ENCODE measurements at regions not wholly inside any gene's neighbourhood (a gene's known extent, or its start where the extent isn't known, plus 50 kb on each side); places are given as distances from the start of the nearest gene placed in this dataset.

- TF ChIP-seq KLF9 (tag by site-specific recombination; IDR thresholded peaks at IDR 0.05; ENCODE audit: low read depth) (no peak), CTCF (tag by site-specific recombination; IDR thresholded peaks at IDR 0.05) (no peak), OSR2 (tag by site-specific recombination; IDR thresholded peaks at IDR 0.05) (no peak), ZNF202 (tag by site-specific recombination; IDR thresholded peaks at IDR 0.05; ENCODE audit: borderline replicate concordance) (no peak), ZFP3 (tag by site-specific recombination; IDR thresholded peaks at IDR 0.05; ENCODE audit: low read depth) (no peak), SCRT2 (tag by site-specific recombination; IDR thresholded peaks at IDR 0.05) (no peak), SP7 (tag by site-specific recombination; IDR thresholded peaks at IDR 0.05) (no peak), PBX3 (CRISPR knock-in tag; IDR thresholded peaks at IDR 0.05) (no peak), YY1 (tag by site-specific recombination; IDR thresholded peaks at IDR 0.05) (no peak)
These were observed 157.8 kb downstream of the TPBG start for GRCh38 chr6:82521369-82521768.

Data from HEK293 (cell line).